NCI-H69 (cell line): ENCODE measurements at regions not wholly inside any gene's neighbourhood (a gene's known extent, or its start where the extent isn't known, plus 50 kb on each side); places are given as distances from the start of the nearest gene placed in this dataset.

Source experiments
- DNase-seq: peaks from one replicate; lab custom pipeline; 2025; lab: John Stamatoyannopoulos, UW

- DNase-seq: no peak
Observed at GRCh38 chr6:92945799-92946198, 473.6 kb downstream of the EPHA7 start.

GRCh38 chr6:92944132-92944531 is 475.2 kb downstream of the EPHA7 start:
- DNase-seq: no peak

GRCh38 chr6:92942549-92942948 is 476.8 kb downstream of the EPHA7 start:
- peak; percentile 86 for DNase-seq

GRCh38 chr6:92934625-92935024 is 484.7 kb downstream of the EPHA7 start:
- DNase-seq: no peak

GRCh38 chr6:92930171-92930570 is 489.2 kb downstream of the EPHA7 start:
- no peak for DNase-seq

- peak; percentile 43 for DNase-seq
Observed at GRCh38 chr6:92922216-92922806, 497.0 kb downstream of the EPHA7 start.

- no peak for DNase-seq
Observed at GRCh38 chr6:92915466-92915865, 503.9 kb downstream of the EPHA7 start.

- no peak for DNase-seq
Observed at GRCh38 chr6:92911301-92911700, 508.1 kb downstream of the EPHA7 start.

GRCh38 chr6:92910646-92911045 is 508.7 kb downstream of the EPHA7 start:
- no peak for DNase-seq

- peak; percentile 9 for DNase-seq
Observed at GRCh38 chr6:92906385-92906784, 513.0 kb downstream of the EPHA7 start.

GRCh38 chr6:92893741-92894140 is 525.6 kb downstream of the EPHA7 start:
- peak; percentile 17 for DNase-seq

GRCh38 chr6:92892626-92893170 is 526.7 kb downstream of the EPHA7 start:
- peak; percentile 80 for DNase-seq

GRCh38 chr6:92888316-92888715 is 531.0 kb downstream of the EPHA7 start:
- peak; percentile 83 for DNase-seq

GRCh38 chr6:92887871-92888270 is 531.5 kb downstream of the EPHA7 start:
- peak; percentile 57 for DNase-seq

- DNase-seq: no peak
Observed at GRCh38 chr6:92879526-92879925, 539.8 kb downstream of the EPHA7 start.

- DNase-seq: no peak
Observed at GRCh38 chr6:92864966-92865555, 554.3 kb downstream of the EPHA7 start.

- DNase-seq: no peak
Observed at GRCh38 chr6:92849636-92850035, 569.7 kb downstream of the EPHA7 start.

- no peak for DNase-seq
Observed at GRCh38 chr6:92848901-92849300, 570.5 kb downstream of the EPHA7 start.

- no peak for DNase-seq
Observed at GRCh38 chr6:92848459-92848858, 570.9 kb downstream of the EPHA7 start.

- DNase-seq: peak; percentile 65
Observed at GRCh38 chr6:92847988-92848387, 571.4 kb downstream of the EPHA7 start.

- DNase-seq: no peak
Observed at GRCh38 chr6:92840246-92840930, 579.0 kb downstream of the EPHA7 start.

GRCh38 chr6:92828788-92829187 is 590.6 kb downstream of the EPHA7 start:
- no peak for DNase-seq

- no peak for DNase-seq
Observed at GRCh38 chr6:92827104-92827503, 592.3 kb downstream of the EPHA7 start.
